HTR-8/SVneo (cell line): ENCODE measurements at regions not wholly inside any gene's neighbourhood (a gene's known extent, or its start where the extent isn't known, plus 50 kb on each side); places are given as distances from the start of the nearest gene placed in this dataset.
A peak's percentile ranks its signal among the peaks of the same experiment; 100 is the strongest.

Experiments used
- DNase-seq: peaks from one replicate; pipeline ENCODE4 v3.0.0; 2011; ENCODE audit warnings: low spot score, mixed read lengths; ENCODE audit not compliant: insufficient read length
- FAIRE-seq: peaks from 2 replicates; lab custom pipeline; 2011; peaks lifted over from hg19 to GRCh38; lab: Jason Lieb, UNC

GRCh38 chr6:92363111-92363510 lies 1056.2 kb downstream of the EPHA7 start:
- DNase-seq: no peak
- FAIRE-seq: no peak

DNA sequence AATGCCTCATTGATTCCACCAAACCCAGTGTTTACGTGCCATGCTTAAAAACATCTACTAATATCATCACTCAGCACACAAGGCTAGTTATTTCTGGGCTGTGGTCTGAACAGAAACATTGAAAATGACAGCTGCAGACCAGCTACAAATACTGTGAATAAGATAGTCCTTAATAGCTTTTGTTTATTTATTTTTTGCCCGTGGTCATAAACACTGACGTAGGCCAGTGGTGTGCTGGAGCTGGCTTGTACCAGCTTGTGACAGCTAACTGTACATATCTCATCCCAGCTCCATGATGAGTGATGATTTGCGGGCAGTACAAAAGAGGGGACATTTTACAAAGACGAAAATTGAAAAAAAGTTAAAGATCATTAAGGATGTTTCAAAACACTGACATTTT lies 1057.0 kb downstream of the EPHA7 start:
- FAIRE-seq: no peak
- DNase-seq: no peak

DNA sequence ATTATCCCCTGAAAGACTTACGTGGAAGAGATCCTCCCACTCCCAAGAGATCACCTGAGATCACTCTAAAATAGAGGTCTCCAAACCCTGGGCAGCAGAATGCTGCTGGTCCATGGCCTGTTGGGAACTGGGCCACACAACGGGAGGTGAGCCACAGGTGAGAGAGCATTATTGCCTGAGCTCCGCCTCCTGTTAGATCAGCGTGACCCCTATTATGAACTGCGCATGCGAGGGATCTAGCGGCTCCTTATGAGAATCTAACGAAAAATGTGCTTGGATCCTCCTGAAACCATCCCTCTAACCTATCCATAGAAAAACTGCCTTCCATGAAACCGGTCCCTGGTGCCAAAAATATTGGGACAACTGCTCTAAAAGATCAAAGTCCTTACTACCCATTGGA lies 1057.4 kb downstream of the EPHA7 start:
- FAIRE-seq: no peak
- DNase-seq: no peak

- FAIRE-seq: no peak
- no peak for DNase-seq
Measured at GRCh38 chr6:92354270-92354829, 1065.0 kb downstream of the EPHA7 start.

DNA sequence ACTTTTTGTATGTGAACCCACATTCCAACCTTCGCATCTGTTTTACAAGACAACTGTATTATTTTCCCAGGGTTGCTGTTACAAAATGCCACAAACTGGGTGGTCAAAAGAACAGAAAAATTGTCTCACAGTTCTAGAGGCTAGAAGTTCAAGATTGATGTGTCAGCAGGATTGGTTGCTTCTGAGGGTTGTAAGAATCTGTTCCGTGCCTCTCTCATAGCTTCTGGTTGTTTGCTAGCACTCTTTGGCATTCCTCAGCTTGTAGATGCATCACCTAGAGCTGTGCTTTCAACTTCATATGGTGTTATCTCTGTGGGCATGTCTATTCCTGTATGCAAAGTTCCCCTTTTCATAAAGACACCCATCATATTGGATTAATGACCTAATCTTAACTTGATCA lies 1067.2 kb downstream of the EPHA7 start:
- no peak for FAIRE-seq
- no peak for DNase-seq

- DNase-seq: no peak
- FAIRE-seq: no peak
Measured at GRCh38 chr6:92341201-92341600, 1078.2 kb downstream of the EPHA7 start.

- DNase-seq (no peak), FAIRE-seq (no peak)
Measured at GRCh38 chr6:92339936-92340640, 1079.3 kb downstream of the EPHA7 start.

- FAIRE-seq (no peak), DNase-seq (no peak)
Measured at GRCh38 chr6:92337571-92337970, 1081.8 kb downstream of the EPHA7 start.

- DNase-seq: peak; percentile 1
- FAIRE-seq: no peak
Measured at GRCh38 chr6:92329208-92329847, 1090.0 kb downstream of the EPHA7 start.

DNA sequence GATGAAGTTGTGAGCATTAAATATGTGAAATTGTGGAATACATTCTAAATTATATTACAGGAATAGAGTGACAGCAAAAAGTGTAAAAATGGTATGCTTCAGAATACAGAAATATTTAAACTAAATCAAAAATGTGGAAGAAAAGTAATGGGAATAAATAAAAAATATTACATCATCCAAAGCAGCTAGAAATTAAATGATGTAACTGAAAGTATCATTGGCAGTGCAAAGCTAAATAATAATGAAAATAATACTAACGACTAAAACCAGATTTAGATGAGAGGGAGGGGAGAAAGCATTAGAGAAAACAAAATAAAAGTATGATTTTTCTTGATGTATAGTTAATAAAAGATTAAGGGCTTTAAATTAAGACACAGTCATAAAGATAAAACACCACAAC lies 1104.0 kb downstream of the EPHA7 start:
- FAIRE-seq: no peak
- no peak for DNase-seq

DNA sequence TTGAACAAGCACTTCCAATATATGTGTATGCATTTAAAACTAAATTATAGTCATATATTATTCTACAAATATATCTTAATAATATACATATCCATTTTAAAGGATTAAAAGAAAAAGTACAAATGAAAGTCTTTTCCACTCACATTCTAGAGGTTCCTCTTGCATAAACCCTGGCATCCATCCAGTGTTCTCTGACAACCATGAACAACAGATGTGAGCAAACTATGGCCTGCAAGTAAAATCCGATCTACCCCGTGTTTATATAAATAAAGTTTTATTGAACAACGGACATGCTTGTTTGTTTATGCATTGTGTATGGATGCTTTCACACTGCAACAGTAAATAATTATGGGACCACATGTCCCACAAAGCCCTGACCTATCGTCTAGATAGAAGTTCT lies 1122.3 kb downstream of the EPHA7 start:
- FAIRE-seq: no peak
- DNase-seq: no peak

- DNase-seq: no peak
- FAIRE-seq: no peak
Measured at GRCh38 chr6:92292067-92292466, 1127.3 kb downstream of the EPHA7 start.

GRCh38 chr6:92289831-92290230 lies 1129.5 kb downstream of the EPHA7 start:
- DNase-seq (no peak), FAIRE-seq (no peak)

DNA sequence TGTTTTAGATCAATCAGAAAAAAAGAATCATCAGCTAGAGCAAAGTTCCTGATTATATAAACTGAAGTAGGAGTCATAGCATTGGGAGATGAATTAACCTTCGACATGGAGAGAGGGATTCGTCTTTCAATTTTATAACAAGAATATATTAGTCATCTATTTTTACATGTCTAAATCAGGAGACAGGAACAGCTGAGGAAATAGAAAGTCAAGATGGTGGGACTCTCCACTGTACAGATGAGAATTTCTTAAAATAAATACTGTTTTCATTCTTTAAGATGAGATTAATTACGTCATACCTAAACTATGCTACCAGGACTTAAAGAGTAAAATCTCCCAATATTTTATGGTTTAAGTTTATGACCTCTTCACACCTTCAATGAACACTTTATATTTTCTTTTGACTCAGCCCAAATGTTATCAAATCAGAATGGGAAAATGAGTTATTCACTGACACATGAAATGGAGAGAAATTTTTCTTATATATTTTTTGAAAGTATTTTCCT lies 1137.7 kb downstream of the EPHA7 start:
- FAIRE-seq (no peak), DNase-seq (no peak)

GRCh38 chr6:92275150-92275549 lies 1144.2 kb downstream of the EPHA7 start:
- DNase-seq: no peak
- FAIRE-seq: no peak

- DNase-seq (no peak), FAIRE-seq (no peak)
Measured at GRCh38 chr6:92274588-92274987, 1144.8 kb downstream of the EPHA7 start.

GRCh38 chr6:92273694-92274093 lies 1145.7 kb downstream of the EPHA7 start:
- no peak for DNase-seq
- FAIRE-seq: no peak

DNA sequence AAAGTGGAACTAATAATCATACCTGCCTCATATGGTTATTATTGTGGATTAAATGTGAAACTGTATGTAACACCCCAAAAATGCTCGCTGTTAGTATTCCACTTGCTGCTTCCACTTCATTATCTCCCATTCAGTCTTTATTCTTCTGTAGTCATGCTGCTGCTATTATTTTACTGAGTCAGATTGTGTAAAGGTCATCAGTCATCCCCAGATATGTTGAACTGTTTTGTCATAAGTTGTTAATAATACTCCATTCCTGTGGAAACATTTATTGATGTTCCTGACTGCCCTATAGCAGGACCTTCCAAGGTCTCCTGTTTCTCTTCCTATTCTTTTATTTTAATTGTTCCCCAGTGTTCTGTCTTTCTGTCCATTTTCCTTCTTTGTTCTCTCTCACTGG lies 1148.3 kb downstream of the EPHA7 start:
- DNase-seq (no peak), FAIRE-seq (no peak)

DNA sequence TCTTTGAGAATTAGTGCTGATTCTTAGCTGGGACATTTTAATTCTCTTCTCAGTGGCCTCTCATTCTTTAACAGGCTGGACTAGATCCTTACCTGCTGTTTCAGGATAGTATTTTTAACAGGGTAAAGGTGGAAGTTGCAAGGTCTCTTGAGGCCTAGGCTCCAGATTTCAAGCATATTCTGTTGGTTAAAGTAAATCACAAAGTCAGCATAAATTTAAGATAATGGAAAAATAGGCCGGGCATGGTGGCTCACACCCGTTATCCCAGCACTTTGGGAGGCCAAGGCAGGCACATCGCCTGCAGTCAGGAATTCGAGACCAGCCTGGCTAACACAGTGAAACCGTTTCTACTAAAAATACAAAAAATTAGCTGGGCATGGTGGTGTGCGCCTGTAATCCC lies 1149.0 kb downstream of the EPHA7 start:
- FAIRE-seq (no peak), DNase-seq (no peak)

- FAIRE-seq (no peak), DNase-seq (no peak)
Measured at GRCh38 chr6:92267335-92267734, 1152.0 kb downstream of the EPHA7 start.

DNA sequence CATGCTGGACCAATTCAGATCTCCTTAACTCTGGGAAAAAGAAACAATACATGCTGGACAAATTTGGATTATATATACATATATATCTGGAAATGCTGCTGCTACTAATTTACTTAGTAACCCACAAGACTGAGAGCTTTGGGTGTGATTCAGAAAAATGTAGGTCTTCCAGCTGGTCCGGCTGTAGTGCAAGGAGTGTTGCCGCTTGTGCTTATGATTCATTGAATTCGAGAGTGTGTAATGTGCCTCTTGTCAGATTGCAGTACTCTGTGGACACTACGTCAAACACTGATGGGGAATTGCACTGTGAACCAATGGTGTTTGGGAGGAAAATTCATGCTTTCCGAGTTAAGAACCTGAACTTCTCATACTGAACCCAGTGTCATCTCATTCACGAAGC lies 1155.5 kb downstream of the EPHA7 start:
- DNase-seq (no peak), FAIRE-seq (no peak)

DNA sequence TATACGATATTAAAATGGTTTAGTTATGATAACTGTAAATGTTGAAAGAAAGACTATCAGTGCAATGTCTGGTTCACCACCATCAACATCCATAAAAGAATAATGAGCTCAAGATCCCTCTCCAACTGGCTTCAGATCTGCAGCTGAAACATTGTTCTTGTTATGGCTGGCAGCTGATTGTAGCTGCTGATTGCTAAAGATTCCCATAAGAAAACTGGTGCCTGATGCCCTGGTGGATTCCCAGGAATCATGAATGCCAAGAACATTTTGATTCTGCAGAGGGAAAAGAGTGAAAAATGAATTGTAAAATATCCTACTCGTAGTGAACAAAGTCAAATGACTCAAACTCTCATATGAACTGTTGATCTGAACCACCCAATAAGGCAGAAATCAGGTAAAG lies 1160.2 kb downstream of the EPHA7 start:
- DNase-seq: no peak
- FAIRE-seq: no peak
